ENCODE measurements at regions not wholly inside any gene's neighbourhood (a gene's known extent, or its start where the extent isn't known, plus 50 kb on each side); places are given as distances from the start of the nearest gene placed in this dataset.

GRCh38 chr6:23518294-23518693 is 607.7 kb upstream of the NRSN1 start (continued):
- TF ChIP-seq FOXA2 (IDR thresholded peaks at IDR 0.05): no peak

DNA sequence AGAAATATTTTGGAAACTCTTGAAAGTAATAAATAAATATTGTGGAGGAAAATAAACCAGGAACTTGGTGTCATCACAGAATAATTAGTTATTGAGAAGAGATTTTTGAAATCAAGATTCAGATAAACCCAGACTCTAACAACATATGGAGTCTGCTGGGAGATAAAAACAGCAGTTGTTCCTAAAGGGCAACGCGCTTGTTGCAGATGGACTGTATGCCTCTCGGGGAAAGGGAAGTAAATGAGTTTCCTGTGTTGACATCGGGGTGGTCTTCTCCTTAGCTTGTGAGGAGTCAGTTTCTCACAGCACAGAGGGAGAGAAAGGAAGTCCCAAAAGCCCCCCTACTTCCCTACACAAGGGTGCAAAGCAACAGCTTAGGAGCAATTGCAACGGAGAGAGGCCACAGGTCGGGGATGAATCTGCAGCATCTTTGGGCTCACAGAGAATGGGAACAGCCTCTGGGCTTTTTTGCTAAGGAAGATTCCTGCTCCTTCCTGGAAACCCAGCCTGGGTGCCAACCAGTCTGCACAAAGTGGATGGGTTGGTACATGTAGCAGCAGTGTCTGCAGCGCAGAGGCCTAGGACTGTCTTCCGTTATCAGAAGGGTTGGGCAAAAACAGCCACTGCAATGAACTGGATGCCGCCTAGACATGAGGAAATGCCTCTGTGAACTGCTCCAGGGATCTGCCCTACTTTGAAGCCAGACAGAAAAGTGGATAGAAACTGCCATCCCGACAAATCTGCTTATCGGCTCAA is 603.0 kb upstream of the NRSN1 start:
- no peak for TF ChIP-seq FOXA2 (IDR thresholded peaks at IDR 0.05)
- no peak for TF ChIP-seq HNF4G (IDR thresholded peaks at IDR 0.05)
- TF ChIP-seq, protein P1, sequence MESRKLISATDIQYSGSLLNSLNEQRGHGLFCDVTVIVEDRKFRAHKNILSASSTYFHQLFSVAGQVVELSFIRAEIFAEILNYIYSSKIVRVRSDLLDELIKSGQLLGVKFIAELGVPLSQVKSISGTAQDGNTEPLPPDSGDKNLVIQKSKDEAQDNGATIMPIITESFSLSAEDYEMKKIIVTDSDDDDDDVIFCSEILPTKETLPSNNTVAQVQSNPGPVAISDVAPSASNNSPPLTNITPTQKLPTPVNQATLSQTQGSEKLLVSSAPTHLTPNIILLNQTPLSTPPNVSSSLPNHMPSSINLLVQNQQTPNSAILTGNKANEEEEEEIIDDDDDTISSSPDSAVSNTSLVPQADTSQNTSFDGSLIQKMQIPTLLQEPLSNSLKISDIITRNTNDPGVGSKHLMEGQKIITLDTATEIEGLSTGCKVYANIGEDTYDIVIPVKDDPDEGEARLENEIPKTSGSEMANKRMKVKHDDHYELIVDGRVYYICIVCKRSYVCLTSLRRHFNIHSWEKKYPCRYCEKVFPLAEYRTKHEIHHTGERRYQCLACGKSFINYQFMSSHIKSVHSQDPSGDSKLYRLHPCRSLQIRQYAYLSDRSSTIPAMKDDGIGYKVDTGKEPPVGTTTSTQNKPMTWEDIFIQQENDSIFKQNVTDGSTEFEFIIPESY (IDR thresholded peaks at IDR 0.05): no peak
- TF ChIP-seq JUND (IDR thresholded peaks at IDR 0.05): no peak
- no peak for TF ChIP-seq SP1 (IDR thresholded peaks at IDR 0.05)
- TF ChIP-seq NR2F2 (IDR thresholded peaks at IDR 0.05): no peak
- TF ChIP-seq, protein P2, sequence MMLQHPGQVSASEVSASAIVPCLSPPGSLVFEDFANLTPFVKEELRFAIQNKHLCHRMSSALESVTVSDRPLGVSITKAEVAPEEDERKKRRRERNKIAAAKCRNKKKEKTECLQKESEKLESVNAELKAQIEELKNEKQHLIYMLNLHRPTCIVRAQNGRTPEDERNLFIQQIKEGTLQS (IDR thresholded peaks at IDR 0.05): no peak
- TF ChIP-seq YY1 (IDR thresholded peaks at IDR 0.05): no peak
- TF ChIP-seq EGR1 (IDR thresholded peaks at IDR 0.05; ENCODE audit: low read depth in 2 of 2): no peak
- no peak for TF ChIP-seq REST (IDR thresholded peaks at IDR 0.05)
- DNase-seq (ENCODE audit: low spot score): no peak
- Histone ChIP-seq H3K4me3 (ENCODE audit: low read depth in 1 of 3, low read length in 3 of 3) (no peak overlapping the region), H3K36me3 (ENCODE audit: control insufficient read depth in 4 of 4, insufficient read depth in 3 of 4, low read depth in 1 of 4, low read length in 3 of 4) (no peaks in the 10 kb centered on the region), H3K9me3 (ENCODE audit: control insufficient read depth in 4 of 4, low read length in 3 of 4) (no peaks in the 10 kb centered on the region), H3K27ac (ENCODE audit: low read depth in 1 of 2, low read length in 2 of 2) (no peak overlapping the region), H3K4me1 (ENCODE audit: control insufficient read depth in 4 of 4, insufficient read depth in 4 of 4, low read length in 3 of 4) (no peaks in the 10 kb centered on the region), H3K9ac (ENCODE audit: low read depth in 1 of 2, low read length in 2 of 2) (no peak overlapping the region), H3K27me3 (ENCODE audit: control insufficient read depth in 4 of 4, insufficient read depth in 4 of 4, low read length in 3 of 4) (no peaks in the 10 kb centered on the region)
- 79% methylated on average over 11 of the region's 11 CpGs for WGBS

DNA sequence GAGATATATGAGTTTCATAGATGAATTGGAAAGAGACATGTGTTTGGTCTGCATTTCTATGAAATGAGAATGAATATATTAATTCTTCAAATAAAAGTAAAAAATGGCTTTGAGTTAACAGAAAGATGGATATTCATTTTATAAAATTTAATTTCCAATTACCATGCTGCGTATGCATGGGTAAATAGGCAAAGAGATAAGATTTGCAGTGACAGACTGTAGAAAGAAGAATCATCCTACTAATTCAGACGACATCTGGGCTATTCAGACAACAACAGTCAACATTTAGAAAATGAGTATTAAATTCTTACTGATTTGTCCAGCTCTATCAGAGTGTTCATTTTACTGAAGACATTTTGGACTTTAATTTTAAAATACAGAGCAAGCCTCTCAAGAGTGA is 602.2 kb upstream of the NRSN1 start:
- TF ChIP-seq RAD21 (IDR thresholded peaks at IDR 0.05) (no peak), NR2F2 (IDR thresholded peaks at IDR 0.05) (no peak), FOXA2 (IDR thresholded peaks at IDR 0.05) (no peak), TAF1 (conservative IDR thresholded peaks at IDR 0.05) (no peak), REST (IDR thresholded peaks at IDR 0.05) (no peak), SP1 (IDR thresholded peaks at IDR 0.05) (no peak), RXRA (IDR thresholded peaks at IDR 0.05) (no peak), GABPA (IDR thresholded peaks at IDR 0.05 in 1 of 2, conservative IDR thresholded peaks at IDR 0.05 in 1 of 2) (no peak), HNF4G (IDR thresholded peaks at IDR 0.05) (no peak), HNF4A (conservative IDR thresholded peaks at IDR 0.05) (no peak), YY1 (IDR thresholded peaks at IDR 0.05) (no peak)
- TF ChIP-seq, protein P3, sequence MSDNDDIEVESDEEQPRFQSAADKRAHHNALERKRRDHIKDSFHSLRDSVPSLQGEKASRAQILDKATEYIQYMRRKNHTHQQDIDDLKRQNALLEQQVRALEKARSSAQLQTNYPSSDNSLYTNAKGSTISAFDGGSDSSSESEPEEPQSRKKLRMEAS (IDR thresholded peaks at IDR 0.05): no peak
- TF ChIP-seq, protein P1 (IDR thresholded peaks at IDR 0.05): no peak
- Histone ChIP-seq H3K4me1 (ENCODE audit: control insufficient read depth in 4 of 4, insufficient read depth in 4 of 4, low read length in 3 of 4) (no peaks in the 10 kb centered on the region), H3K36me3 (ENCODE audit: control insufficient read depth in 4 of 4, insufficient read depth in 3 of 4, low read depth in 1 of 4, low read length in 3 of 4) (no peaks in the 10 kb centered on the region), H3K9ac (ENCODE audit: low read depth in 1 of 2, low read length in 2 of 2) (no peak overlapping the region), H3K4me3 (ENCODE audit: low read depth in 1 of 3, low read length in 3 of 3) (no peak overlapping the region), H3K9me3 (ENCODE audit: control insufficient read depth in 4 of 4, low read length in 3 of 4) (no peaks in the 10 kb centered on the region), H3K27ac (ENCODE audit: low read depth in 1 of 2, low read length in 2 of 2) (no peak overlapping the region), H3K27me3 (ENCODE audit: control insufficient read depth in 4 of 4, insufficient read depth in 4 of 4, low read length in 3 of 4) (no peaks in the 10 kb centered on the region)
- DNase-seq (ENCODE audit: low spot score): no peak
- WGBS: 91% methylated on average over 2 of the region's 2 CpGs
